ENCODE measurements at regions not wholly inside any gene's neighbourhood (a gene's known extent, or its start where the extent isn't known, plus 50 kb on each side); places are given as distances from the start of the nearest gene placed in this dataset.

DNA sequence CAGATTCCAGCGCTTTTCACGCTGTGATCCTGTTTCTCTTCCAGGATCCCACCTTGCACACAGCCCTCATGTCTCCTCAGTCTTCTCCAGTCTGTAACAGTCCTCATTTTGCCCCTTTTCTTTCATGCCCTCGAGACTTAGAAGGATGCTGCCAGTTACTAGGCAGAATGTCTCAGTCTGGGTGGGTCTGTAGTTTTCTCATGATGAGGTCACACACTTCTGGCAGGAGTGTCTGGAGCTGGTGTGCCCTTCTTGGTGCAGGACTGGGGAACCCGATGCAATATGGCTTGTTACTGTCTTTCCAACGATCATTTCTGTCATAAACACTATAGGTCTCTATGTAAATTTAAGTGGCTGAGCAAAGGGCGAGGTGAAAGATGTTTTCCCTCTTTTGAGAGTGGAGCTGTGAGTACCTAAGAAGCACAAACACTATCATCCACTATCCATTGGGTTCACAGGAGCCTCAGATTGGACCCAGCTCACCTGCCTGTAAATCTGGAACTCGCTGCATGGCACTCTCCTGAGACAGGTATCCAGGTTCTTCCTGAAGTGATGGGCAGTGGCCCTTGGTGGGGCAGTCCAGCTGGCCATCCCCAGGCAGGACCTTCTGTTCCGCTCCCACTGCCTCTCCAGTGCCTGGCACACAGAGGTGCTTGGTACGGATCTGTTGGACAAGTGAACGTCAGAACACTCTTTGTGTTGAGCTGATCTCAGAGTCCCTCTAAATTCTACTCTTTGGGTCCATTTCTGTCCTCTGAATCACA lies 64.3 kb upstream of the ZNF32 start:
- ATAC-seq: no peak
- no peak for TF ChIP-seq ZNF70 (CRISPR knock-in tag; IDR thresholded peaks at IDR 0.05)

DNA sequence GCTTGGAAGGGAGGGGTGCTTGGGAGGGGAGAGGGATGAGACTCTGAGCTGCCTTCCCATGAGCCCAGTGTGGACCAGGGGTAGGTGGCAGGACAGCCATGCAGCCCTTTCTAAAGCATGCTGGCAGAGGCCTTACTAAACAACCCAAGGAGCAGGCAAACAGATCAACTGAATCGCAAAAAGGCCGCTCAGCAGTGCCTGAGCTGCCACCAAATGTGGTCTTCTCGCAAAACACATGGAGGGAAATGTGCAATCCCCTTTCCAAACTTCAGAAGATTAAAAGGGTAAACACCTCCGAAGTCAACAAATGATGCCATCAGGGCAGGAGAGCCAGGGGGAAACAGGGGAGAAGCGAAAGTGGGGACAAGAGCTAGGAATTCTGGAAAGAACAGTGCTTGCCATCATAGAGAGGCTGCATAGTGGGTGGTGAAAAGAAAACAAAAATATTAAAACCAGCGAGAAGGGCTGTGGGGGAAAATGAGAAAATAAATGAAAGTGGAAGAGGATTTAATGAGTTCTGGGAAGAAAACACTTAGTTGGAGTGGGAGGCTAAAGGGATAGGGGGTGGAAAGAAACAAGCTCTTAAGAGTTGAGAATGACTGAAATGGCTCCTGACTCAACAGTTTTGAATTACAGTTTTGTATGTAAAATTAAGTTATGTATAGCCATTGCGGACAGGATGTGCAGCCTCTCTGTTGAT lies 62.2 kb upstream of the ZNF32 start:
- no peak for ATAC-seq
- TF ChIP-seq ISL1 (CRISPR knock-in tag; IDR thresholded peaks at IDR 0.05) (no peak), CREB5 (CRISPR knock-in tag; IDR thresholded peaks at IDR 0.05; ENCODE audit: low read depth) (no peak), GLIS3 (CRISPR knock-in tag; IDR thresholded peaks at IDR 0.05) (no peak), TOX (CRISPR knock-in tag; IDR thresholded peaks at IDR 0.05; ENCODE audit: borderline replicate concordance) (no peak), OSR1 (CRISPR knock-in tag; IDR thresholded peaks at IDR 0.05) (no peak), CSDC2 (CRISPR knock-in tag; IDR thresholded peaks at IDR 0.05) (no peak), PATZ1 (CRISPR knock-in tag; IDR thresholded peaks at IDR 0.05; ENCODE audit: borderline replicate concordance) (no peak), SNAI2 (CRISPR knock-in tag; IDR thresholded peaks at IDR 0.05) (no peak), ZC3H10 (CRISPR knock-in tag; IDR thresholded peaks at IDR 0.05) (no peak), RARB (CRISPR knock-in tag; IDR thresholded peaks at IDR 0.05) (no peak), POU6F1 (CRISPR knock-in tag; IDR thresholded peaks at IDR 0.05; ENCODE audit: borderline replicate concordance, low read depth) (no peak), ARNTL (CRISPR knock-in tag; IDR thresholded peaks at IDR 0.05; ENCODE audit: borderline replicate concordance, low read depth) (no peak), TCF4 (CRISPR knock-in tag; IDR thresholded peaks at IDR 0.05; ENCODE audit: borderline replicate concordance) (no peak), ESRRG (CRISPR knock-in tag; IDR thresholded peaks at IDR 0.05) (no peak), PPARA (CRISPR knock-in tag; IDR thresholded peaks at IDR 0.05; ENCODE audit: borderline replicate concordance) (no peak), ZFP3 (CRISPR knock-in tag; IDR thresholded peaks at IDR 0.05) (no peak), ZNF70 (CRISPR knock-in tag; IDR thresholded peaks at IDR 0.05) (no peak), ZNF8 (CRISPR knock-in tag; IDR thresholded peaks at IDR 0.05) (no peak)
- TF ChIP-seq, protein P1, sequence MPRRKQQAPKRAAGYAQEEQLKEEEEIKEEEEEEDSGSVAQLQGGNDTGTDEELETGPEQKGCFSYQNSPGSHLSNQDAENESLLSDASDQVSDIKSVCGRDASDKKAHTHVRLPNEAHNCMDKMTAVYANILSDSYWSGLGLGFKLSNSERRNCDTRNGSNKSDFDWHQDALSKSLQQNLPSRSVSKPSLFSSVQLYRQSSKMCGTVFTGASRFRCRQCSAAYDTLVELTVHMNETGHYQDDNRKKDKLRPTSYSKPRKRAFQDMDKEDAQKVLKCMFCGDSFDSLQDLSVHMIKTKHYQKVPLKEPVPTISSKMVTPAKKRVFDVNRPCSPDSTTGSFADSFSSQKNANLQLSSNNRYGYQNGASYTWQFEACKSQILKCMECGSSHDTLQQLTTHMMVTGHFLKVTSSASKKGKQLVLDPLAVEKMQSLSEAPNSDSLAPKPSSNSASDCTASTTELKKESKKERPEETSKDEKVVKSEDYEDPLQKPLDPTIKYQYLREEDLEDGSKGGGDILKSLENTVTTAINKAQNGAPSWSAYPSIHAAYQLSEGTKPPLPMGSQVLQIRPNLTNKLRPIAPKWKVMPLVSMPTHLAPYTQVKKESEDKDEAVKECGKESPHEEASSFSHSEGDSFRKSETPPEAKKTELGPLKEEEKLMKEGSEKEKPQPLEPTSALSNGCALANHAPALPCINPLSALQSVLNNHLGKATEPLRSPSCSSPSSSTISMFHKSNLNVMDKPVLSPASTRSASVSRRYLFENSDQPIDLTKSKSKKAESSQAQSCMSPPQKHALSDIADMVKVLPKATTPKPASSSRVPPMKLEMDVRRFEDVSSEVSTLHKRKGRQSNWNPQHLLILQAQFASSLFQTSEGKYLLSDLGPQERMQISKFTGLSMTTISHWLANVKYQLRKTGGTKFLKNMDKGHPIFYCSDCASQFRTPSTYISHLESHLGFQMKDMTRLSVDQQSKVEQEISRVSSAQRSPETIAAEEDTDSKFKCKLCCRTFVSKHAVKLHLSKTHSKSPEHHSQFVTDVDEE (CRISPR knock-in tag; IDR thresholded peaks at IDR 0.05): no peak
- TF ChIP-seq, protein P2, sequence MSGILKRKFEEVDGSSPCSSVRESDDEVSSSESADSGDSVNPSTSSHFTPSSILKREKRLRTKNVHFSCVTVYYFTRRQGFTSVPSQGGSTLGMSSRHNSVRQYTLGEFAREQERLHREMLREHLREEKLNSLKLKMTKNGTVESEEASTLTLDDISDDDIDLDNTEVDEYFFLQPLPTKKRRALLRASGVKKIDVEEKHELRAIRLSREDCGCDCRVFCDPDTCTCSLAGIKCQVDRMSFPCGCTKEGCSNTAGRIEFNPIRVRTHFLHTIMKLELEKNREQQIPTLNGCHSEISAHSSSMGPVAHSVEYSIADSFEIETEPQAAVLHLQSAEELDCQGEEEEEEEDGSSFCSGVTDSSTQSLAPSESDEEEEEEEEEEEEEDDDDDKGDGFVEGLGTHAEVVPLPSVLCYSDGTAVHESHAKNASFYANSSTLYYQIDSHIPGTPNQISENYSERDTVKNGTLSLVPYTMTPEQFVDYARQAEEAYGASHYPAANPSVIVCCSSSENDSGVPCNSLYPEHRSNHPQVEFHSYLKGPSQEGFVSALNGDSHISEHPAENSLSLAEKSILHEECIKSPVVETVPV (CRISPR knock-in tag; IDR thresholded peaks at IDR 0.05): no peak

DNA sequence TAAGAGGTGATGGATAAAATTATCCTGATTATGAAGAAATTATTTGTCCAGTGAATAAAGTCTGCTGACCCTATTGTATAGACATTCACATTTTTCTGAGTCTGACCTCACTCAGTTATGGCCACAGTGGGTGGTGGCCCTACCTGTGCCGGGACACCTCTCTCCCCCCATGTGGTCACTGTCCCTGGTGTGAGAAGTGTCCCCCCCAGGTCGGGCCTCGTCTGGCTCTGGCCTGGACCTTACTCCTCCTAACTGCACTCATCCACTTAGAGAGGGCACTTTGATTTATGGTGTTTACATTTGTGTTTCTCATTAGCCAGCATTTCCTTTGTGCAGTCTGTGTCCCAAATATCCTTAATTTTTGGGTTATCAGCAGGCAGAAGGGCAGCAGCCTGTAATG lies 59.6 kb upstream of the ZNF32 start:
- no peak for ATAC-seq
- no peak for TF ChIP-seq ISL1 (CRISPR knock-in tag; IDR thresholded peaks at IDR 0.05)
- TF ChIP-seq ZNF8 (CRISPR knock-in tag; IDR thresholded peaks at IDR 0.05): no peak
- no peak for TF ChIP-seq ARNTL (CRISPR knock-in tag; IDR thresholded peaks at IDR 0.05; ENCODE audit: borderline replicate concordance, low read depth)
- no peak for TF ChIP-seq ZFP3 (CRISPR knock-in tag; IDR thresholded peaks at IDR 0.05)
- TF ChIP-seq ESRRG (CRISPR knock-in tag; IDR thresholded peaks at IDR 0.05): no peak
- TF ChIP-seq BACH2 (CRISPR knock-in tag; IDR thresholded peaks at IDR 0.05; ENCODE audit: borderline replicate concordance): no peak
- TF ChIP-seq ZC3H10 (CRISPR knock-in tag; IDR thresholded peaks at IDR 0.05): no peak
- TF ChIP-seq CSDC2 (CRISPR knock-in tag; IDR thresholded peaks at IDR 0.05): no peak
- TF ChIP-seq ZNF565 (CRISPR knock-in tag; conservative IDR thresholded peaks at IDR 0.05; ENCODE audit: low read depth): no peak
- TF ChIP-seq TOX (CRISPR knock-in tag; IDR thresholded peaks at IDR 0.05; ENCODE audit: borderline replicate concordance): no peak
- TF ChIP-seq, protein P2 (CRISPR knock-in tag; IDR thresholded peaks at IDR 0.05): no peak

Data from SK-N-SH treated with all-trans-retinoic acid at 6 μM for 48 hours (cell line).